GM12872 (cell line): ENCODE measurements at regions not wholly inside any gene's neighbourhood (a gene's known extent, or its start where the extent isn't known, plus 50 kb on each side); places are given as distances from the start of the nearest gene placed in this dataset.

Experiments
- CTCF ChIP-seq: IDR thresholded peaks from 3 replicates; pipeline ENCODE4 v1.5.1; 2011; ENCODE audit warnings: low read depth, mild to moderate bottlenecking, low read length, moderate library complexity; ENCODE audit not compliant: insufficient read depth

GRCh38 chr7:125878235-125878956 is 948.8 kb upstream of the POT1 start:
- TF ChIP-seq CTCF: no peak

- TF ChIP-seq CTCF: no peak
Measured at GRCh38 chr7:125877246-125877645, 947.6 kb upstream of the POT1 start.

GRCh38 chr7:125876431-125876830 is 946.8 kb upstream of the POT1 start:
- TF ChIP-seq CTCF: no peak

- no peak for TF ChIP-seq CTCF
Measured at GRCh38 chr7:125871431-125871830, 941.8 kb upstream of the POT1 start.

GRCh38 chr7:125857606-125858005 is 928.0 kb upstream of the POT1 start:
- no peak for TF ChIP-seq CTCF

- TF ChIP-seq CTCF: no peak
Measured at GRCh38 chr7:125848157-125848556, 918.5 kb upstream of the POT1 start.

GRCh38 chr7:125847692-125848091 is 918.1 kb upstream of the POT1 start:
- TF ChIP-seq CTCF: no peak
